ENCODE measurements at regions not wholly inside any gene's neighbourhood (a gene's known extent, or its start where the extent isn't known, plus 50 kb on each side); places are given as distances from the start of the nearest gene placed in this dataset.

DNA sequence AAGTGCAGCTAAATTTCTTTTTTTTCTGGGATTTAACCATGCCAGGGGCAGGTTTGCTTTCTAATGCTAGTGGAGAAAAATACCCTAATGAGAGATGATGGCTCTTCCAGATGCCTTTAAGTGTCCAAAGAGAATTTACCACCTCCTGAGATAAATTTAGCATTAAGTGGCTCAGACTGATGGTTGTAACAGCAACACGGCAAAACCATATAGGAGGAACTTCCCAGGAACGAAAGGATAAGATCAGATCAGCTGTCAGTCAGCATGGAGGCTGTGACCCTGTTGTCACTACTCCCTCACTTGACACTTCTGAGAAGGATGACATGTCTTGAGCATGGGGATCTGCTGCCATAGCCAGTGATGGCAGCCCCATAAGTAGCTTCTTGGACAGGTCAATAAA, 860.0 kb downstream of the QKI start:
- TF ChIP-seq CTCF (IDR thresholded peaks at IDR 0.05; ENCODE audit: low read depth, low read length, missing control alignments), result no peak
- no peak for DNase-seq (ENCODE audit: low read depth)
- H3K4me3 ChIP-seq (ENCODE audit: low read depth, low read length), result no peak overlapping the region

DNA sequence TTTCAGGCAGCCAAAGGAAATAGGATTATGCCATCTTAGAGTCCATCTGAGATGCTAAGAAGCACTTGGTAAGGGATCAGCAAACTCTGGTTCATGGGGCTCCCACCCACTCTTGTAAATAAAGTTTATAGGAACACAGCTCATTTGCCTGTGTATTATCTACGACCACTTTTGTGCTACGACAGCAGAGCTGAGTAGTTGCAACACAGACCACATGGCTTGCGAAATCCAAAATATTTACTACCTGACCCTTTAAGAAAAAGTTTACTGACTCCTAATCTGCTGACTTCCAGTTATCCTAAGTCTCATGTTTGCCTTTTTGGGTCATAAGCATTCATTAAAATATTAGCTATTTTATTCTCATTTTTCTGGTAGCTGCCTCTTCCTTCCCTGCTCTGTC, 859.0 kb downstream of the QKI start:
- no peak for DNase-seq (ENCODE audit: low read depth)
- H3K4me3 ChIP-seq (ENCODE audit: low read depth, low read length), result no peak overlapping the region
- no peak for TF ChIP-seq CTCF (IDR thresholded peaks at IDR 0.05; ENCODE audit: low read depth, low read length, missing control alignments)

GRCh38 chr6:164266851-164267250, 852.3 kb downstream of the QKI start:
- DNase-seq (ENCODE audit: low read depth), result no peak
- H3K4me3 ChIP-seq (ENCODE audit: low read depth, low read length), result no peak overlapping the region
- no peak for TF ChIP-seq CTCF (IDR thresholded peaks at IDR 0.05; ENCODE audit: low read depth, low read length, missing control alignments)

DNA sequence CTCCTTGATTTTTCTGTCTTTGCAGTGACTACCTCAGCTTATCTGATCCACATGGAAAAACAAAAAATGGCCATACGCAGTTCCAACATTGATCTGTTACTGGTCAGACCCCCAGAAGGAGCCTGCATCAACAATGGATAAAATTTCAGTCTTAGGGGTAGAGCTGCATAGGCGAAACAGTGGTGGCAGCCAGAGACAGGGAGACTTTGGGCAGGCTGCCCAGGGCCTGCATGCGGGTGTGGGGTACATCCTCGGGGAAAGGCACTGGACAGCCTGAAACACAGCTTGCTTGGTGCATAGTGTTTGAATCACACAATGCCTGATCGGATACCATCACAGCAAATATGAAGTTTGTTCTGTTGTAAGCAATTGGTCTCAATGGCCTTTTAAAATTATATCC, 847.8 kb downstream of the QKI start:
- DNase-seq (ENCODE audit: low read depth), result no peak
- TF ChIP-seq CTCF (IDR thresholded peaks at IDR 0.05; ENCODE audit: low read depth, low read length, missing control alignments), result no peak
- no peak overlapping the region for H3K4me3 ChIP-seq (ENCODE audit: low read depth, low read length)

DNA sequence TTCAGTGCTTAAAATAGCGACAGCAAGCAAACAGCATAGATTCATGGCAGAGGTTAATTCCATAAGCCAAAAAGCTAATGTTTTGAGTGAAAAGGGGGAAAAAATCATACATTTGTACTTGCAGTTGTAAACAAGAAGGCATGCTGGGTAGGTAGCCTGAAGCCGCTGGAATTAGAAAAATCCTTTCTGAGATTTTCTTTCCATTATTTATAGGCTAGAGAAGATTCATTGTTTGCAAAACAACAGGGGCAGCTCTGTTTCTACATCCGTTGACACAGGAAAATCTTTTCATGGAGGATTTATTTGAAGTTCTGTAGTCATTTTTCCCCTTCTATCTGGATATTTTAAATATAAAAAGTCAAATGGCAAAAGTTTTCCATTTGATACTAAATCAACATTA, 843.9 kb downstream of the QKI start:
- no peak for TF ChIP-seq CTCF (IDR thresholded peaks at IDR 0.05; ENCODE audit: low read depth, low read length, missing control alignments)
- H3K4me3 ChIP-seq (ENCODE audit: low read depth, low read length), result no peak overlapping the region
- no peak for DNase-seq (ENCODE audit: low read depth)

DNA sequence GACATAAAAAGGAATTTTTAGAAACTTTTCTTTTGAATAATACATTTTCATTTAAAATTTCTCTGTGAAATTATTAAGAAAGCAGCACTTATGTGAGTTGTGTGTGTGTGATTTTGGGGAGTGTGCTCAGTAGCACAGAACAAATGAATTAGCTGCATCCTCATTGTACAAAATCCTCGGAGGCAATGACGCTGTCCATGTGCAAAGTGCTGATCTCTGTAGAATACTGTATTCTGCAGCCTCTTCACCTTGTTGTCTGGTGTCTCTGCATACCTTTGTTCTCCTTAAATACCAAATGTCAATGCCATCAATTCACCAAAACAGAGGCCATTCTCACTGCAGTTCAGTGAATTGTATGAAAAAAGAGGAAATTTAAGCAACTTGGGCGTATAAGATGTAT, 838.4 kb downstream of the QKI start:
- no peak for TF ChIP-seq CTCF (IDR thresholded peaks at IDR 0.05; ENCODE audit: low read depth, low read length, missing control alignments)
- H3K4me3 ChIP-seq (ENCODE audit: low read depth, low read length), result no peak overlapping the region
- no peak for DNase-seq (ENCODE audit: low read depth)

DNA sequence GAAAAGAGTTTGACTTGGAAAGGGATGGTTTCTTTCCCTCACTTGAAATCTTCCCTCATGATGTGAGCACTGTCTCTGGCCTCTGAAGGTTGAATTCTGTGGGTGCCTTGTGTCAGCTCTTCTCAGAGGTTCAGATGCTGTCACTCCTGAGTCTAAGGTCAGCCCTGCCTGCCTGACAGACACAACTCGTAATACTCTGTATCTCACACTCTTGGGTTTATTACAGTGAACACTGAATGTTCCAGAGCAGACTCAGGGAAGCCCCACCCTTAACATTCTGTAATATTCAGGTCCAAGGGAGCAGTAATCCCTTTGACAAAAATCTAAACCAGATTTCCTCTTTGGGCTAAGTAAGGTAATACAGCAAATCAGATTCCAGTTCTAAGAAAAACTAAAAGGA, 837.8 kb downstream of the QKI start:
- TF ChIP-seq CTCF (IDR thresholded peaks at IDR 0.05; ENCODE audit: low read depth, low read length, missing control alignments), result no peak
- no peak overlapping the region for H3K4me3 ChIP-seq (ENCODE audit: low read depth, low read length)
- no peak for DNase-seq (ENCODE audit: low read depth)

Measured in GM12864 (cell line).